BE2C (cell line): ENCODE measurements at regions not wholly inside any gene's neighbourhood (a gene's known extent, or its start where the extent isn't known, plus 50 kb on each side); places are given as distances from the start of the nearest gene placed in this dataset.

Source experiments
- DNase-seq: peaks from one replicate; pipeline ENCODE4 v3.0.0-alpha.2; 2020
- H3K27me3 ChIP-seq: fragments of 250-450 bp; sonication (Bioruptor Pico); 2 replicates; pipeline ENCODE4 v1.5.1; 2020; ENCODE audit warnings: mild to moderate bottlenecking
- H3K36me3 ChIP-seq: fragments of 250-450 bp; sonication (Bioruptor Pico); 2 replicates; pipeline ENCODE4 v1.5.1; 2020; ENCODE audit warnings: mild to moderate bottlenecking
- H3K4me1 ChIP-seq: fragments of 250-450 bp; sonication (Bioruptor Pico); 2 replicates; pipeline ENCODE4 v1.5.1; 2020
- H3K4me3 ChIP-seq: 2 replicates; pipeline ENCODE4 v1.5.1; 2011; ENCODE audit warnings: low read depth, low read length
- H3K9me3 ChIP-seq: fragments of 250-450 bp; sonication (Bioruptor Pico); 2 replicates; pipeline ENCODE4 v1.5.1; 2020
- TF ChIP-seq, protein P1 (sequence below): IDR thresholded peaks from 2 replicates; pipeline ENCODE4 v1.5.1; 2012; ENCODE audit warnings: mild to moderate bottlenecking, low read depth, low read length

DNA sequence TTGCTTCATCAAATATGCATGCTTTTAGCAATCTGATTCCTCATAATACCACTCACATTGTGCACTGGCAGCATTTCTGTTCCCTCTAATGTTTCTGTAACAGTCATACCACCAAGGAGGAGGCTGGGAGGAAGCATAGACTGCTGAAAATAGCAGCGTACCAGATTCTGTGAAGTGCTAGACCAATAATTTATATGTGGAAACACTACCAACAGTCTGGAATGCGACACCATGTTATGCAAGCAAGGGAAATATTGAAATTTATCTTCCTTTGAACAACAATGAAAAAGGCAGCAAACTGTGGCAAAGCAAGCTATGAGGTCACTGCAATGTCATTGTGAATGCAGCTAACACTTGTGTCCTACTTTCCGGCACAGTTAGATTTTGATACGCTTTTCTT, 1388.0 kb downstream of the EFNB2 start:
- H3K9me3 ChIP-seq, result 0 out of 2 replicates have a peak, but pooled peaks cover 4% of the 10 kb centered on the region
- H3K4me3 ChIP-seq, result no peak overlapping the region
- TF ChIP-seq, protein P1, sequence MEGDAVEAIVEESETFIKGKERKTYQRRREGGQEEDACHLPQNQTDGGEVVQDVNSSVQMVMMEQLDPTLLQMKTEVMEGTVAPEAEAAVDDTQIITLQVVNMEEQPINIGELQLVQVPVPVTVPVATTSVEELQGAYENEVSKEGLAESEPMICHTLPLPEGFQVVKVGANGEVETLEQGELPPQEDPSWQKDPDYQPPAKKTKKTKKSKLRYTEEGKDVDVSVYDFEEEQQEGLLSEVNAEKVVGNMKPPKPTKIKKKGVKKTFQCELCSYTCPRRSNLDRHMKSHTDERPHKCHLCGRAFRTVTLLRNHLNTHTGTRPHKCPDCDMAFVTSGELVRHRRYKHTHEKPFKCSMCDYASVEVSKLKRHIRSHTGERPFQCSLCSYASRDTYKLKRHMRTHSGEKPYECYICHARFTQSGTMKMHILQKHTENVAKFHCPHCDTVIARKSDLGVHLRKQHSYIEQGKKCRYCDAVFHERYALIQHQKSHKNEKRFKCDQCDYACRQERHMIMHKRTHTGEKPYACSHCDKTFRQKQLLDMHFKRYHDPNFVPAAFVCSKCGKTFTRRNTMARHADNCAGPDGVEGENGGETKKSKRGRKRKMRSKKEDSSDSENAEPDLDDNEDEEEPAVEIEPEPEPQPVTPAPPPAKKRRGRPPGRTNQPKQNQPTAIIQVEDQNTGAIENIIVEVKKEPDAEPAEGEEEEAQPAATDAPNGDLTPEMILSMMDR, result no peak
- H3K27me3 ChIP-seq, result no peaks in the 10 kb centered on the region
- no peak for DNase-seq
- H3K36me3 ChIP-seq, result no peaks in the 10 kb centered on the region
- no peaks in the 10 kb centered on the region for H3K4me1 ChIP-seq

DNA sequence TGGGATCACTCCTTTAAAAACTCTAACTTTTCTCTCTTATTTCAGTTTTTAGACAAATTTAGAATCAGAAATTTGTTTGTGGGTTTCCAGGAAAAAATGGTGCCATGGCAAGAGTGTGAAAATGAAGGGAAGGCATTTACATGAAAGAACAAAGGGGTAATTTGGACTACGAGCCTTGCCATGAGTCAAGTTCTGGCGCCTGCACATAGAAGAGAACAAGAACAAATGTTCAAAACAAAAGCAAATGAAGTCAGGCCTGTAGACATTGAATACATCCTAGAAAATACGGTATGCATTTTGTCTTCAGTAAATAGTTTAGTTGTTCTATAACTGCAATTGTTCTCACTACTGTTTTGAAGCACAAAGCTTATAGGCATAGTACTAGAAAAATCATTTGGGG, 1390.5 kb downstream of the EFNB2 start:
- Histone ChIP-seq H3K36me3 (no peaks in the 10 kb centered on the region), H3K4me3 (no peak overlapping the region), H3K27me3 (no peaks in the 10 kb centered on the region), H3K4me1 (no peaks in the 10 kb centered on the region), H3K9me3 (no peaks in the 10 kb centered on the region)
- DNase-seq, result no peak
- TF ChIP-seq, protein P1, result no peak

DNA sequence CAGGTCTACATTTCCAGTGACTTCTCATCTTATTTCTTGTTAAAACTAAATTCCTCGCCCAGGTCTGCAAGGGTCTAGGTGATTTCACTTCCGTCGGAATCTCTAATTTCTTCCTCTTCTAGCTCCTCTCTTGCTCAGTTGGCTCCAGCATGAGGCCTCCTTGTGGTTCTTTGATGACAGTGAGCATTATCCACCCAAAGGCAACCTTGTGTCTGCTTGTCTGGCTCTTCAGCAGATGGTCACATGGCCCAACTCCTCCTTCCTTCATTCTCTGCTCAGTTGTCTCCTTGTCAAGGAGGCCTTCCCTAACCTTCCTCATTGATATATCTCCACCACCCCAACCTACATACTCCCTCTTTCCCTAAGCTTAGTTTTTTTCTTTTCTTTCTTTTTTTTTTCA, 1391.4 kb downstream of the EFNB2 start:
- H3K36me3 ChIP-seq, result no peaks in the 10 kb centered on the region
- DNase-seq, result no peak
- no peaks in the 10 kb centered on the region for H3K4me1 ChIP-seq
- H3K27me3 ChIP-seq, result no peaks in the 10 kb centered on the region
- no peak overlapping the region for H3K4me3 ChIP-seq
- TF ChIP-seq, protein P1, result peak; percentile 26
- H3K9me3 ChIP-seq, result no peaks in the 10 kb centered on the region

DNA sequence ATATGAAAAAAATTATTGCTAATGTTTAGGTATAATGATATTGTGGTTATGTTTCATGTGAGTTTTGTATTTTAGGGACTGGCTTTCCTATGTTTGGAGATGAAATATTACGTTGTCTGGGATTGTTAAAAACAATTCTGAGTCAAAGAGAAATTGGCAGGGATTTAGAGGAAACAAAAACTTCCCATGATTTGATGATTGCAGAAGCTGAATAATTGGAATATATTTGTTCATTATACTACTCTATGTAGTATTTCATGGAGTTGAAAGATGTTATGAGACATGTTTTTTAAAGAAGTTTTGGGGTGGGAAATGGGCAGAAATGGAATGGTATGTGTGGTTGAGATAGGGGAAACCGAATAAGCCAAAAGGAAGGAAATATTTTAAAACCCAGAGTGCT, 1392.9 kb downstream of the EFNB2 start:
- Histone ChIP-seq H3K36me3 (no peaks in the 10 kb centered on the region), H3K4me3 (no peak overlapping the region), H3K27me3 (no peaks in the 10 kb centered on the region), H3K4me1 (no peaks in the 10 kb centered on the region), H3K9me3 (no peaks in the 10 kb centered on the region)
- DNase-seq, result no peak
- TF ChIP-seq, protein P1, result no peak

DNA sequence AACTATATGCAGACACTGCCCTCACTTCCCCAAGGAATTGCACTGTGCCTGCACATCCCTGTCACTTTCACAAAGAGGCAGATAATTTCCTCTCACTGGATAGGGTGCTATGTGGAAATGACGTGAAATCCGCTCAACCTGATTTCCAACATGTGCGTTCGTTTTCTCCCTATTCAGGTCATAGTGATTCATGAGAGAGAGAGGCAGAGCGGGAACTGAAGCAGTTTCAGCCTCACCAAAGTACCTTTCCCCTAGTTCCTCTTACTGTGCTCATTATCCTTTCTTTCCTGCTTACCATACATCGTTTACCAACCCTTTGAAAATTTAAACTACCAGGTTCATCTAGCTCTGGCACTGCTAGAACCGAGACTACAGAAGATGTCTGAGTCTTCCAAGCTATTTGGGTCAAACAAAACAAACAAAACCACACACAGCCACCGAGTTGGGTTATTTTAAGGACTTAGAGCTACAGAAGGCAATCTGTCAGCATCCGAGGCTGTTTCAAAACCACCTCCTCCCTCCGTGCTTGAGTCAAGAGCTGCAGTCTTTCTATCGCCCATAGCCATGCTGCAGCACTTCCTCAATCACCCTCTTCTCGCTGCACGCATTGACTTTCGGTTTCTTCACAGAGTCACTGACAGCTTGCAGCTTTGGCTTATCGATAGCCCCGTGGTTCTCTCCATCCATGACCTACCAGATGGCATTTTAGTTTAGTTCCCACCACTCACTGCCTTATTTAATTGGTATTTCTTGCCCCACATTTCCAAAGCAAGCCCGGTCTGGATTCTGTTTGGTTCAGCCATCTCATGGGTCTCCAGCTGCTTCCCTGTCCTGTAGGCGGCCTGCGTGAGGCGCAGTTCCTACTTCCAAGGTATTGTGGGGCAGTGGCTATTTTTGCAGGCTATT, 1395.8 kb downstream of the EFNB2 start:
- Histone ChIP-seq H3K27me3 (no peaks in the 10 kb centered on the region), H3K4me3 (no peak overlapping the region), H3K4me1 (peaks cover 18% of the 10 kb centered on the region), H3K36me3 (no peaks in the 10 kb centered on the region), H3K9me3 (no peaks in the 10 kb centered on the region)
- TF ChIP-seq, protein P1, result no peak
- no peak for DNase-seq

DNA sequence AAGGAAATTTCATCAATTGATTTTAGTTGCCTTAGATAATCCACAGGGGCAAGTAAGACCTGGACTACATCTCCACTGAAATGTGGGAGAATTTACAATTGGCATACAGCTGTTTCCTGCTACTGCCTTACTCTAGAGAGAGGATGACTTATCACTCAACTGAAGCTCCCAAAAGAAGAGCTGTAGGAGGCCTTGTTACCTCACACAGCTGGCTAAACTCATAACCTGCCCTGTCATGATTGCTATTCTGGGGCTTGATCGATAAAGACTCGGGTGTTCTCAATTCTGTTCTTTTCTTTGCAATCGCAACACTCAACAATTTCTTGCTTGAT, 1396.4 kb downstream of the EFNB2 start:
- no peak overlapping the region for H3K4me3 ChIP-seq

More for the DNA sequence above, 1396.4 kb downstream of the EFNB2 start:
- Histone ChIP-seq H3K9me3 (no peaks in the 10 kb centered on the region), H3K36me3 (no peaks in the 10 kb centered on the region), H3K27me3 (no peaks in the 10 kb centered on the region), H3K4me1 (peaks cover 18% of the 10 kb centered on the region)
- DNase-seq, result no peak
- TF ChIP-seq, protein P1, result no peak
